ENCODE measurements at regions not wholly inside any gene's neighbourhood (a gene's known extent, or its start where the extent isn't known, plus 50 kb on each side); places are given as distances from the start of the nearest gene placed in this dataset.

DNA sequence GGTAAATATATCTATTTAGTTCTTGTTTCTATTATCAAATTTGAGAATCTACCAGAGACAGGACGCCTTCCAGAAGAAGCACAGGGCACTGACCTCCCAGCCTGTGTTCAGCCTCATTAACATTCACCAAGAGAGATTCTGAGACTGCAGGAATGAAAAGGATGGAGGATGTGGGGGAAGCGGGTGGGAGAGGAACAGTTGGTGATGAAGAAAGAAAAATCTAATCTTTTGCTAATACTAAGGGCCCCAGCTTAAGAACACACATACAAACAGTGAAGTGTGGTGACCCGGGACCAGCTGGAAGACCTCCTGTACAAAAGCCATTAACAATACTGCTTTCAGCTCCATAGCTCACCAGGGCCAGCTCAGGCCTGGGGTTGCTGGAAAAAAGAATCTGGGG lies 160.5 kb downstream of the NUAK1 start:
- TF ChIP-seq, protein P1, sequence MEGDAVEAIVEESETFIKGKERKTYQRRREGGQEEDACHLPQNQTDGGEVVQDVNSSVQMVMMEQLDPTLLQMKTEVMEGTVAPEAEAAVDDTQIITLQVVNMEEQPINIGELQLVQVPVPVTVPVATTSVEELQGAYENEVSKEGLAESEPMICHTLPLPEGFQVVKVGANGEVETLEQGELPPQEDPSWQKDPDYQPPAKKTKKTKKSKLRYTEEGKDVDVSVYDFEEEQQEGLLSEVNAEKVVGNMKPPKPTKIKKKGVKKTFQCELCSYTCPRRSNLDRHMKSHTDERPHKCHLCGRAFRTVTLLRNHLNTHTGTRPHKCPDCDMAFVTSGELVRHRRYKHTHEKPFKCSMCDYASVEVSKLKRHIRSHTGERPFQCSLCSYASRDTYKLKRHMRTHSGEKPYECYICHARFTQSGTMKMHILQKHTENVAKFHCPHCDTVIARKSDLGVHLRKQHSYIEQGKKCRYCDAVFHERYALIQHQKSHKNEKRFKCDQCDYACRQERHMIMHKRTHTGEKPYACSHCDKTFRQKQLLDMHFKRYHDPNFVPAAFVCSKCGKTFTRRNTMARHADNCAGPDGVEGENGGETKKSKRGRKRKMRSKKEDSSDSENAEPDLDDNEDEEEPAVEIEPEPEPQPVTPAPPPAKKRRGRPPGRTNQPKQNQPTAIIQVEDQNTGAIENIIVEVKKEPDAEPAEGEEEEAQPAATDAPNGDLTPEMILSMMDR (IDR thresholded peaks at IDR 0.05; ENCODE audit: low read length) = no peak
- TF ChIP-seq EZH2 (IDR thresholded peaks at IDR 0.05; ENCODE audit: borderline replicate concordance, low read length) = no peak

Data from OCI-LY1 (cell line).